ENCODE measurements at regions not wholly inside any gene's neighbourhood (a gene's known extent, or its start where the extent isn't known, plus 50 kb on each side); places are given as distances from the start of the nearest gene placed in this dataset.
"Not testable (repeated sequence)": the region's sequence is repeated elsewhere in the genome, so short reads cannot be mapped to it uniquely, and the experiment has no call there.

- DNase-seq (ENCODE audit: insufficient read length, low spot score), result no peak
- TF ChIP-seq TAF1 (IDR thresholded peaks at IDR 0.05; ENCODE audit: low read depth, low read length), result no peak
- TF ChIP-seq POU2F2 (IDR thresholded peaks at IDR 0.05; ENCODE audit: low read depth, low read length), result no peak
- peak; percentile 84 for FAIRE-seq
These were observed 90.4 kb downstream of the PLEKHG1 start for GRCh38 chr6:150689900-150690590.

- FAIRE-seq (no peak), DNase-seq (ENCODE audit: insufficient read length, low spot score) (no peak)
- no peak for TF ChIP-seq POLR2A (IDR thresholded peaks at IDR 0.05; ENCODE audit: low read depth, low read length)
- no peak for TF ChIP-seq PAX5 (IDR thresholded peaks at IDR 0.05; ENCODE audit: insufficient read depth, low read length, severe bottlenecking)
- TF ChIP-seq SPI1 (IDR thresholded peaks at IDR 0.05; ENCODE audit: low read depth, low read length), result no peak
- no peak for TF ChIP-seq POLR2AphosphoS5 (IDR thresholded peaks at IDR 0.05; ENCODE audit: low read depth, low read length)
- TF ChIP-seq POU2F2 (IDR thresholded peaks at IDR 0.05; ENCODE audit: low read depth, low read length), result no peak
- TF ChIP-seq TAF1 (IDR thresholded peaks at IDR 0.05; ENCODE audit: low read depth, low read length), result no peak
These were observed 91.0 kb downstream of the PLEKHG1 start for GRCh38 chr6:150690681-150691080.

GRCh38 chr6:150691463-150691862, 91.8 kb downstream of the PLEKHG1 start:
- DNase-seq (ENCODE audit: insufficient read length, low spot score) (no peak), FAIRE-seq (no peak)
- TF ChIP-seq POLR2AphosphoS5 (IDR thresholded peaks at IDR 0.05; ENCODE audit: low read depth, low read length), result no peak
- no peak for TF ChIP-seq POLR2A (IDR thresholded peaks at IDR 0.05; ENCODE audit: low read depth, low read length)
- no peak for TF ChIP-seq SPI1 (IDR thresholded peaks at IDR 0.05; ENCODE audit: low read depth, low read length)
- TF ChIP-seq PAX5 (IDR thresholded peaks at IDR 0.05; ENCODE audit: insufficient read depth, low read length, severe bottlenecking), result no peak
- no peak for TF ChIP-seq TAF1 (IDR thresholded peaks at IDR 0.05; ENCODE audit: low read depth, low read length)
- no peak for TF ChIP-seq POU2F2 (IDR thresholded peaks at IDR 0.05; ENCODE audit: low read depth, low read length)

- DNase-seq (ENCODE audit: insufficient read length, low spot score), result no peak
- no peak for TF ChIP-seq TAF1 (IDR thresholded peaks at IDR 0.05; ENCODE audit: low read depth, low read length)
- no peak for TF ChIP-seq PAX5 (IDR thresholded peaks at IDR 0.05; ENCODE audit: insufficient read depth, low read length, severe bottlenecking)
- no peak for TF ChIP-seq SPI1 (IDR thresholded peaks at IDR 0.05; ENCODE audit: low read depth, low read length)
- no peak for TF ChIP-seq POLR2A (IDR thresholded peaks at IDR 0.05; ENCODE audit: low read depth, low read length)
- peak; percentile 47 for FAIRE-seq
These were observed 92.9 kb downstream of the PLEKHG1 start for GRCh38 chr6:150692604-150693003.

- DNase-seq (ENCODE audit: insufficient read length, low spot score), result no peak
- FAIRE-seq, result no peak
- TF ChIP-seq POU2F2 (IDR thresholded peaks at IDR 0.05; ENCODE audit: low read depth, low read length), result no peak
- no peak for TF ChIP-seq TAF1 (IDR thresholded peaks at IDR 0.05; ENCODE audit: low read depth, low read length)
- no peak for TF ChIP-seq PAX5 (IDR thresholded peaks at IDR 0.05; ENCODE audit: insufficient read depth, low read length, severe bottlenecking)
- no peak for TF ChIP-seq POLR2A (IDR thresholded peaks at IDR 0.05; ENCODE audit: low read depth, low read length)
- no peak for TF ChIP-seq SPI1 (IDR thresholded peaks at IDR 0.05; ENCODE audit: low read depth, low read length)
- TF ChIP-seq POLR2AphosphoS5 (IDR thresholded peaks at IDR 0.05; ENCODE audit: low read depth, low read length), result no peak
These were observed 95.2 kb downstream of the PLEKHG1 start for GRCh38 chr6:150694889-150695288.

- FAIRE-seq, result no peak
- TF ChIP-seq TAF1 (IDR thresholded peaks at IDR 0.05; ENCODE audit: low read depth, low read length), result no peak
- no peak for TF ChIP-seq POLR2AphosphoS5 (IDR thresholded peaks at IDR 0.05; ENCODE audit: low read depth, low read length)
- TF ChIP-seq SPI1 (IDR thresholded peaks at IDR 0.05; ENCODE audit: low read depth, low read length), result no peak
- TF ChIP-seq POU2F2 (IDR thresholded peaks at IDR 0.05; ENCODE audit: low read depth, low read length), result no peak
- no peak for TF ChIP-seq PAX5 (IDR thresholded peaks at IDR 0.05; ENCODE audit: insufficient read depth, low read length, severe bottlenecking)
- TF ChIP-seq POLR2A (IDR thresholded peaks at IDR 0.05; ENCODE audit: low read depth, low read length), result no peak
- DNase-seq (ENCODE audit: insufficient read length, low spot score), result no peak
These were observed 96.0 kb downstream of the PLEKHG1 start for GRCh38 chr6:150695652-150696051.

GRCh38 chr6:150696190-150696589, 96.5 kb downstream of the PLEKHG1 start:
- DNase-seq (ENCODE audit: insufficient read length, low spot score) (no peak), FAIRE-seq (no peak)
- no peak for TF ChIP-seq PAX5 (IDR thresholded peaks at IDR 0.05; ENCODE audit: insufficient read depth, low read length, severe bottlenecking)
- no peak for TF ChIP-seq SPI1 (IDR thresholded peaks at IDR 0.05; ENCODE audit: low read depth, low read length)
- no peak for TF ChIP-seq POLR2AphosphoS5 (IDR thresholded peaks at IDR 0.05; ENCODE audit: low read depth, low read length)
- TF ChIP-seq POLR2A (IDR thresholded peaks at IDR 0.05; ENCODE audit: low read depth, low read length), result no peak
- no peak for TF ChIP-seq POU2F2 (IDR thresholded peaks at IDR 0.05; ENCODE audit: low read depth, low read length)
- no peak for TF ChIP-seq TAF1 (IDR thresholded peaks at IDR 0.05; ENCODE audit: low read depth, low read length)

GRCh38 chr6:150696918-150697317, 97.2 kb downstream of the PLEKHG1 start:
- not testable (repeated sequence) for DNase-seq (ENCODE audit: insufficient read length, low spot score); FAIRE-seq

- FAIRE-seq (no peak), DNase-seq (ENCODE audit: insufficient read length, low spot score) (no peak)
These were observed 97.8 kb downstream of the PLEKHG1 start for GRCh38 chr6:150697515-150697914.

GRCh38 chr6:150698391-150698790, 98.7 kb downstream of the PLEKHG1 start:
- DNase-seq (ENCODE audit: insufficient read length, low spot score), result no peak

More at GRCh38 chr6:150697515-150697914, 97.8 kb downstream of the PLEKHG1 start:
- TF ChIP-seq POLR2AphosphoS5 (IDR thresholded peaks at IDR 0.05; ENCODE audit: low read depth, low read length), result no peak
- no peak for TF ChIP-seq TAF1 (IDR thresholded peaks at IDR 0.05; ENCODE audit: low read depth, low read length)
- no peak for TF ChIP-seq POU2F2 (IDR thresholded peaks at IDR 0.05; ENCODE audit: low read depth, low read length)
- no peak for TF ChIP-seq SPI1 (IDR thresholded peaks at IDR 0.05; ENCODE audit: low read depth, low read length)
- no peak for TF ChIP-seq POLR2A (IDR thresholded peaks at IDR 0.05; ENCODE audit: low read depth, low read length)
- TF ChIP-seq PAX5 (IDR thresholded peaks at IDR 0.05; ENCODE audit: insufficient read depth, low read length, severe bottlenecking), result no peak

More at GRCh38 chr6:150698391-150698790, 98.7 kb downstream of the PLEKHG1 start:
- no peak for TF ChIP-seq POLR2AphosphoS5 (IDR thresholded peaks at IDR 0.05; ENCODE audit: low read depth, low read length)
- TF ChIP-seq SPI1 (IDR thresholded peaks at IDR 0.05; ENCODE audit: low read depth, low read length), result peak; percentile 86
- FAIRE-seq, result no peak

Data from GM12891 (cell line).